GM23248 (cell line): ENCODE measurements at regions not wholly inside any gene's neighbourhood (a gene's known extent, or its start where the extent isn't known, plus 50 kb on each side); places are given as distances from the start of the nearest gene placed in this dataset.

Source experiments
- DNase-seq: peaks from one replicate; pipeline ENCODE4 v3.0.0-alpha.2; 2015
- H2AFZ ChIP-seq: fragments of 200-600 bp; sonication (generic); 2 replicates; pipeline ENCODE4 v1.6.1; 2016; ENCODE audit warnings: antibody characterized with exemption
- H3F3A ChIP-seq: fragments of 200-600 bp; sonication (generic); 2 replicates; pipeline ENCODE4 v1.6.1; 2016; ENCODE audit warnings: mild to moderate bottlenecking, antibody characterized with exemption, mixed run types; ENCODE audit not compliant: insufficient read depth
- H3K27ac ChIP-seq: fragments of 200-600 bp; sonication (generic); 2 replicates; pipeline ENCODE4 v1.5.1; 2016; ENCODE audit warnings: mild to moderate bottlenecking
- H3K27me3 ChIP-seq: fragments of 200-600 bp; sonication (generic); replicated peaks from 2 replicates; pipeline ENCODE4 v1.6.1; 2016; ENCODE audit warnings: mild to moderate bottlenecking; ENCODE audit not compliant: insufficient read depth
- H3K36me3 ChIP-seq: fragments of 200-600 bp; sonication (generic); 2 replicates; pipeline ENCODE4 v1.6.1; 2016; ENCODE audit warnings: low read depth, mild to moderate bottlenecking
- H3K4me1 ChIP-seq: fragments of 200-600 bp; sonication (generic); 2 replicates; pipeline ENCODE4 v1.6.1; 2016; ENCODE audit warnings: mild to moderate bottlenecking; ENCODE audit not compliant: insufficient read depth
- H3K4me2 ChIP-seq: fragments of 200-600 bp; sonication (generic); one replicate; pipeline ENCODE4 v1.6.1; 2016; ENCODE audit warnings: mild to moderate bottlenecking; ENCODE audit not compliant: unreplicated experiment
- H3K4me3 ChIP-seq: fragments of 200-600 bp; sonication (generic); 2 replicates; pipeline ENCODE4 v1.5.1; 2016; ENCODE audit warnings: mild to moderate bottlenecking
- H3K79me2 ChIP-seq: fragments of 200-600 bp; sonication (generic); 2 replicates; pipeline ENCODE4 v1.6.1; 2016; ENCODE audit warnings: mild to moderate bottlenecking; ENCODE audit not compliant: insufficient read depth
- H3K9ac ChIP-seq: fragments of 200-600 bp; sonication (generic); 2 replicates; pipeline ENCODE4 v1.6.1; 2016; ENCODE audit warnings: mild to moderate bottlenecking
- H3K9me2 ChIP-seq: fragments of 200-600 bp; sonication (generic); 2 replicates; pipeline ENCODE4 v1.6.1; 2016; ENCODE audit warnings: mixed run types, mild to moderate bottlenecking, moderate library complexity; ENCODE audit not compliant: insufficient read depth
- H3K9me3 ChIP-seq: fragments of 200-600 bp; sonication (generic); one replicate; pipeline ENCODE4 v1.6.1; 2017; ENCODE audit warnings: low read depth
- H4K20me1 ChIP-seq: fragments of 200-600 bp; sonication (generic); 2 replicates; pipeline ENCODE4 v1.6.0; 2016; ENCODE audit not compliant: insufficient read depth
- EZH2 ChIP-seq: fragments of 200-600 bp; sonication (generic); IDR thresholded peaks from 2 replicates; pipeline ENCODE4 v1.6.1; 2018; ENCODE audit warnings: antibody characterized with exemption, mild to moderate bottlenecking; ENCODE audit not compliant: insufficient read depth, poor library complexity, severe bottlenecking
- EZH2phosphoT487 ChIP-seq: fragments of 200-600 bp; sonication (generic); IDR thresholded peaks from 2 replicates; pipeline ENCODE4 v1.6.1; 2018; ENCODE audit warnings: antibody characterized with exemption, moderate library complexity, mild to moderate bottlenecking, low read depth; ENCODE audit not compliant: insufficient read depth
- WGBS, 2 experiments: methylation state at CpG; one replicate each; pipeline ENCODE4 v1.1.6; 2015 to 2017; ENCODE audit warnings: low lambda C conversion rate in 2 of 2, low coverage in 1 of 2; ENCODE audit errors: missing lambda C conversion rate in 2 of 2; 5-methylcytosine and 5-hydroxymethylcytosine counted together
- in situ Hi-C: fragments of 300-500 bp; cut with MboI; formaldehyde crosslinking; loops from 2 replicates; pipeline ENCODE4 v1.15.0; 2020

GRCh38 chr7:16235147-16236114 is 185.9 kb downstream of the CRPPA start:
- no peak overlapping the region for H3K4me3 ChIP-seq
- no peak overlapping the region for H3K4me2 ChIP-seq
- H3K4me1 ChIP-seq, result no peaks in the 10 kb centered on the region
- H3K79me2 ChIP-seq, result no peaks in the 10 kb centered on the region
- no peak for DNase-seq
- H3K9ac ChIP-seq, result no peak overlapping the region
- no peaks in the 10 kb centered on the region for H3K36me3 ChIP-seq
- no peak for TF ChIP-seq EZH2phosphoT487
- no peak for TF ChIP-seq EZH2
- WGBS, 2 experiments, result 71 to 78% methylated on average over 5 of the region's 5 CpGs
- H3K9me3 ChIP-seq, result peaks cover 3% of the 10 kb centered on the region
- no peak overlapping the region for H3K27ac ChIP-seq
- in situ Hi-C loops, result no loop called here
- H3K9me2 ChIP-seq, result no peaks in the 10 kb centered on the region
- no peaks in the 10 kb centered on the region for H4K20me1 ChIP-seq
- no peaks in the 10 kb centered on the region for H3F3A ChIP-seq
- H2AFZ ChIP-seq, result no peak overlapping the region
- H3K27me3 ChIP-seq, result no peaks in the 10 kb centered on the region

- 46 to 70% methylated on average over 2 of the region's 2 CpGs for WGBS, 2 experiments
- Histone ChIP-seq H2AFZ (no peak overlapping the region), H3F3A (no peaks in the 10 kb centered on the region), H3K4me3 (no peak overlapping the region), H3K4me1 (no peaks in the 10 kb centered on the region), H3K79me2 (no peaks in the 10 kb centered on the region), H3K9me2 (no peaks in the 10 kb centered on the region), H3K9ac (no peak overlapping the region), H4K20me1 (no peaks in the 10 kb centered on the region), H3K9me3 (peaks cover 7% of the 10 kb centered on the region), H3K27me3 (no peaks in the 10 kb centered on the region), H3K27ac (no peak overlapping the region), H3K4me2 (no peak overlapping the region), H3K36me3 (no peaks in the 10 kb centered on the region)
- DNase-seq, result no peak
- in situ Hi-C loops, result no loop called here
- TF ChIP-seq EZH2phosphoT487, result no peak
- TF ChIP-seq EZH2, result no peak
Observed at GRCh38 chr7:16234493-16235146, 186.7 kb downstream of the CRPPA start.

GRCh38 chr7:16233517-16233916 is 187.8 kb downstream of the CRPPA start:
- Histone ChIP-seq H3K4me1 (no peaks in the 10 kb centered on the region), H3K27me3 (no peaks in the 10 kb centered on the region), H3K27ac (no peak overlapping the region), H3F3A (no peaks in the 10 kb centered on the region), H3K9me3 (peaks cover 7% of the 10 kb centered on the region), H3K9ac (no peak overlapping the region), H4K20me1 (no peaks in the 10 kb centered on the region), H3K36me3 (no peaks in the 10 kb centered on the region), H2AFZ (no peak overlapping the region), H3K9me2 (no peaks in the 10 kb centered on the region), H3K4me2 (no peak overlapping the region), H3K4me3 (no peak overlapping the region), H3K79me2 (no peaks in the 10 kb centered on the region)
- no peak for DNase-seq
- TF ChIP-seq EZH2 (no peak), EZH2phosphoT487 (no peak)
- in situ Hi-C loops, result no loop called here
- 48 to 49% methylated on average over 2 of the region's 2 CpGs for WGBS, 2 experiments

- Histone ChIP-seq H3K4me3 (no peak overlapping the region), H3K9ac (no peak overlapping the region)
Observed at GRCh38 chr7:16232273-16232672, 189.1 kb downstream of the CRPPA start.

More at GRCh38 chr7:16232273-16232672, 189.1 kb downstream of the CRPPA start:
- Histone ChIP-seq H3K79me2 (no peaks in the 10 kb centered on the region), H2AFZ (no peak overlapping the region), H3K36me3 (no peaks in the 10 kb centered on the region), H4K20me1 (no peaks in the 10 kb centered on the region), H3K4me1 (no peaks in the 10 kb centered on the region), H3K9me3 (peaks cover 7% of the 10 kb centered on the region), H3K4me2 (no peak overlapping the region), H3K9me2 (no peaks in the 10 kb centered on the region), H3F3A (no peaks in the 10 kb centered on the region), H3K27me3 (no peaks in the 10 kb centered on the region), H3K27ac (no peak overlapping the region)
- in situ Hi-C loops, result no loop called here
- TF ChIP-seq EZH2 (no peak), EZH2phosphoT487 (no peak)
- WGBS, 2 experiments, result 96 to 100% methylated on average over 1 of the region's 1 CpG
- DNase-seq, result no peak
